Body of pancreas (tissue), 4 donors: ENCODE measurements at regions not wholly inside any gene's neighbourhood (a gene's known extent, or its start where the extent isn't known, plus 50 kb on each side); places are given as distances from the start of the nearest gene placed in this dataset.

Experiments used
- CTCF ChIP-seq, 7 experiments: fragments of 450-650 bp in 4 of 7; fragments of 200-600 bp in 3 of 7; sonication (generic) in 3 of 7; IDR thresholded peaks; one replicate each; pipeline ENCODE4 v1.5.1; 2016 to 2019; ENCODE audit warnings: antibody characterized with exemption in 7 of 7
- POLR2A ChIP-seq, 3 donors: fragments of 450-650 bp; IDR thresholded peaks; one replicate each; pipeline ENCODE4 v1.6.1; 2016; ENCODE audit warnings: antibody characterized with exemption in 3 of 3, mild to moderate bottlenecking in 2 of 3

DNA sequence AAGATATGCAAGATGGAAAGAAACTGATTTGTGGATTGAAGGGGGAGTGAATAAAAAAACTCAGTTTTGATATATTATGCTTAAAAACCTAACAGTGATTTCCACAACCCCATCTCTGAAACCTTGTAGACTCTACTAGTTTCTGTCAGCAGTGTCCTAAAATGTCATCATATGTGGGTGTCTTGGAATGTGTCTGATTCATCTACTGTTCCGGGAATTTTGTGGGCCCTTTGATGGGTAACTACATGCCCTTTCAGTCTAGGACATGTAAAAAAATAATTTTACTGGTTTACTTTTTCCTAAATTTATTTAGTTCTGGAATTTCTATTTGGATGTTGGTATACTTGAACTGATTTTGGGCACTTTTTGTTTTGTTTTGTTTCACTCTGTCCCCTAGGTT is 118.9 kb upstream of the NMUR2 start:
- TF ChIP-seq CTCF (IDR thresholded peaks at IDR 0.05): no peak
- TF ChIP-seq POLR2A (IDR thresholded peaks at IDR 0.05): no peak
